Stimulated activated CD4-positive, alpha-beta T cell treated with anti-CD3 and anti-CD28 coated beads, Interleukin-4, amount 100 ng/mL, for 48 hours (primary cell): ENCODE measurements at regions not wholly inside any gene's neighbourhood (a gene's known extent, or its start where the extent isn't known, plus 50 kb on each side); places are given as distances from the start of the nearest gene placed in this dataset.

Experiments
- DNase-seq, 2 donors: peaks; one replicate each; pipeline ENCODE4 v3.0.0-alpha.2; 2020; ENCODE audit warnings: low read depth in 2 of 2

GRCh38 chr5:125597338-125597737, 825.9 kb upstream of the GRAMD2B start:
- DNase-seq = no peak

GRCh38 chr5:125600559-125600958, 822.6 kb upstream of the GRAMD2B start:
- no peak for DNase-seq

- DNase-seq = no peak
These were observed 821.0 kb upstream of the GRAMD2B start for GRCh38 chr5:125602184-125602583.

- no peak for DNase-seq
These were observed 819.9 kb upstream of the GRAMD2B start for GRCh38 chr5:125603321-125603720.

- DNase-seq = no peak
These were observed 819.1 kb upstream of the GRAMD2B start for GRCh38 chr5:125604104-125604503.

GRCh38 chr5:125607018-125607417, 816.2 kb upstream of the GRAMD2B start:
- DNase-seq = no peak

GRCh38 chr5:125609011-125609410, 814.2 kb upstream of the GRAMD2B start:
- no peak for DNase-seq

- no peak for DNase-seq
These were observed 812.3 kb upstream of the GRAMD2B start for GRCh38 chr5:125610892-125611291.

- no peak for DNase-seq
These were observed 811.7 kb upstream of the GRAMD2B start for GRCh38 chr5:125611541-125611940.

- no peak for DNase-seq
These were observed 811.0 kb upstream of the GRAMD2B start for GRCh38 chr5:125612181-125612721.

- no peak for DNase-seq
These were observed 810.4 kb upstream of the GRAMD2B start for GRCh38 chr5:125612776-125613175.

GRCh38 chr5:125630237-125630636, 793.0 kb upstream of the GRAMD2B start:
- DNase-seq = no peak

- DNase-seq = no peak
These were observed 789.7 kb upstream of the GRAMD2B start for GRCh38 chr5:125633523-125633922.

- no peak for DNase-seq
These were observed 788.9 kb upstream of the GRAMD2B start for GRCh38 chr5:125634216-125634835.

- DNase-seq = no peak
These were observed 783.4 kb upstream of the GRAMD2B start for GRCh38 chr5:125639858-125640257.

- no peak for DNase-seq
These were observed 770.4 kb upstream of the GRAMD2B start for GRCh38 chr5:125652761-125653160.

- DNase-seq = no peak
These were observed 768.8 kb upstream of the GRAMD2B start for GRCh38 chr5:125654392-125654791.

GRCh38 chr5:125655156-125655555, 768.1 kb upstream of the GRAMD2B start:
- no peak for DNase-seq

- DNase-seq = no peak
These were observed 765.3 kb upstream of the GRAMD2B start for GRCh38 chr5:125657936-125658335.

- no peak for DNase-seq
These were observed 763.7 kb upstream of the GRAMD2B start for GRCh38 chr5:125659316-125660023.

GRCh38 chr5:125660231-125660895, 762.8 kb upstream of the GRAMD2B start:
- DNase-seq = no peak

GRCh38 chr5:125661584-125661983, 761.6 kb upstream of the GRAMD2B start:
- DNase-seq = no peak

GRCh38 chr5:125668884-125669283, 754.3 kb upstream of the GRAMD2B start:
- no peak for DNase-seq
